GM12801 (cell line): ENCODE measurements at regions not wholly inside any gene's neighbourhood (a gene's known extent, or its start where the extent isn't known, plus 50 kb on each side); places are given as distances from the start of the nearest gene placed in this dataset.

Source experiments
- TF ChIP-seq, protein P1 (sequence below): IDR thresholded peaks from one replicate; pipeline ENCODE4 v1.5.1; 2011; ENCODE audit warnings: control low read depth; ENCODE audit not compliant: insufficient read length; ENCODE audit errors: extremely low read depth

DNA sequence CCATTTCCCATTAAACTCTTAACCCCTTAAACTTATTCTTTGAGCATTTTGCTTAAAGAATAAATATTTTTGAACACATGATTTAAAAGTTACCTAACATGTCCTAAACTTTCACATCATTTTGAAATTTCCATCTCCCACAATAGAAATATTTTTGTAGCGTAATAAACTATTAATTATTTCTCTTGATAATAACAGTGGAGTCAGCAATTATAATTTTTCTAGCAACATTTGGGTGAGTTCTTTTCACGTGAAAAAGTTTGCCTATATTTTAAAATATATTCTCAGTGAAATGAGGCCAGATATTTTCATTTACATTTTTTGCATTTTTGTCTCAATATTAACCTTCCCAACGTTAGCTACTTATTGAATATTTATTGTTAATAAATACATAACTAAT, 320.4 kb upstream of the CRIM1 start:
- TF ChIP-seq, protein P1, sequence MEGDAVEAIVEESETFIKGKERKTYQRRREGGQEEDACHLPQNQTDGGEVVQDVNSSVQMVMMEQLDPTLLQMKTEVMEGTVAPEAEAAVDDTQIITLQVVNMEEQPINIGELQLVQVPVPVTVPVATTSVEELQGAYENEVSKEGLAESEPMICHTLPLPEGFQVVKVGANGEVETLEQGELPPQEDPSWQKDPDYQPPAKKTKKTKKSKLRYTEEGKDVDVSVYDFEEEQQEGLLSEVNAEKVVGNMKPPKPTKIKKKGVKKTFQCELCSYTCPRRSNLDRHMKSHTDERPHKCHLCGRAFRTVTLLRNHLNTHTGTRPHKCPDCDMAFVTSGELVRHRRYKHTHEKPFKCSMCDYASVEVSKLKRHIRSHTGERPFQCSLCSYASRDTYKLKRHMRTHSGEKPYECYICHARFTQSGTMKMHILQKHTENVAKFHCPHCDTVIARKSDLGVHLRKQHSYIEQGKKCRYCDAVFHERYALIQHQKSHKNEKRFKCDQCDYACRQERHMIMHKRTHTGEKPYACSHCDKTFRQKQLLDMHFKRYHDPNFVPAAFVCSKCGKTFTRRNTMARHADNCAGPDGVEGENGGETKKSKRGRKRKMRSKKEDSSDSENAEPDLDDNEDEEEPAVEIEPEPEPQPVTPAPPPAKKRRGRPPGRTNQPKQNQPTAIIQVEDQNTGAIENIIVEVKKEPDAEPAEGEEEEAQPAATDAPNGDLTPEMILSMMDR, result no peak

DNA sequence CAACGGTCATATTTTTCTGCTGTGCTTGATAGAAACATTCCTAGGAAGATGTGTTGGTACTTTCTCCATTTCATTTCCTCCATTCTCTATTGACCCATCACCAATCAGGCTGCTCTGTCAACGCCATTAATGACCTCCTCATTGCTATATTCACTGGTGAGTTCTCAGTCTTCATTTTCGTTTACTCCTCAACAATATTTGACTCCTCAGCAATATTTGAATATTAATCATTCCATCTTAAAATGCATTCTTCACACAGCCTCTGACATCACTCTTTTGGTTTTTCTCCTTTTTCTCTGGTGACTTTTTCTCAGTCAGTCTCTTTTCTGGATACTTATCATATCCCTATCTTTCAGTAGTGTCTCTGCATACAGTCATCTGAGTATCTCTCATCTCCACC, 323.5 kb upstream of the CRIM1 start:
- TF ChIP-seq, protein P1, result no peak

DNA sequence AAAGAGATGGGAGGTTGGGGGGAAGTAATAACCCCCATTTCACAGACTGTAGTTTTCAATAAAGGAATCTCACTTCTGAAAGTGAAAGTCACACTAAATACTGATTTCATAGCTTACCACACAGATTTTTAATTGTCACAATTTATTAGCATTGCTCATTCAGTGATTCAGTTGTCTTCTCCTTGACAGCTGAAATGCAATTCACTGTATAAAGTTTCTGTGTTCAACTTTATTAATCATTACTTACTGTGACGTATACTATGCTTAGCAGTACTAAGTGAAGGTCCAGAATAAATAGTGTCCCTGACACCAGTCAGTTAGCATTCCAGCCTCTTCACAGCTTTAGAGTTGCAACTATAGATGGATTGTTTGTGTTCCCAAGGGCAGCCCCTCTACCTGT, 324.1 kb upstream of the CRIM1 start:
- TF ChIP-seq, protein P1, result no peak

DNA sequence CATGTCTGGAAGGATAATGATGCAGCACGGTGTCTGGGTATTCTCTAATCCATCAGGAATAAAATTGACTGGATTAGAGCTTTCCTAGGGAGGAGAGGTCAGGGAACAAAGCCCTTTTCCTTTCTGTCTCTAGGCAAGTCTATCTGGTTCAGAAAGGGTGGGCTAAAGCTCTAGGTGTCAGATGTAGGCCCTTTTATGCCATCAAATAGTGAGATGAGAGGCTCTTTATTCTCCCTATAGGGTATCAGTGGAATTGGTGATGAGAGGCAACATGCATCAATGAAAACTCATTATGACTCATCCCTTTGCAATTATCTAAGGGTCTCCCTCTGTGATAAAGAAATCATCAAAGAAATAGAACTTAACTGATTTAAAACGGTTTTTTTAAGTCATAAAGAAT, 328.0 kb upstream of the CRIM1 start:
- TF ChIP-seq, protein P1, result no peak

DNA sequence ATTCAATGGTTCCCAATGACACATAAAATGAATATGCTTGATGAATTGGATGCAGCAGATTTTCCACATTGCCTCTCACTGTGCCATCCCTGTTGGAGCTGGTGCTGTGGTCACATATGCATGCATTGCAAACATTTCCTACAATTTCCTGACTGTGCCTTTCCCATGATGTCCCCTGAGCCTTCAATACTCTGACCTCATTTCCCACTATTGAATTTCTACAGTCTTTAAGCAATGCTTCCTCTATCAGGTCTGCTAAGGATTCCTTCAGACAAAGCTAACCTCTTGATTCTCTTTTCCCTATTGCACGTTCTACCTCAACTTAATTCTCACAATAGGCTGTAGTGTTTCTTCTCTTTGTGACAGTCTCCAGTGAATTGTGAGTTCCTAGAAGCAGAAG, 342.5 kb upstream of the CRIM1 start:
- TF ChIP-seq, protein P1, result no peak

DNA sequence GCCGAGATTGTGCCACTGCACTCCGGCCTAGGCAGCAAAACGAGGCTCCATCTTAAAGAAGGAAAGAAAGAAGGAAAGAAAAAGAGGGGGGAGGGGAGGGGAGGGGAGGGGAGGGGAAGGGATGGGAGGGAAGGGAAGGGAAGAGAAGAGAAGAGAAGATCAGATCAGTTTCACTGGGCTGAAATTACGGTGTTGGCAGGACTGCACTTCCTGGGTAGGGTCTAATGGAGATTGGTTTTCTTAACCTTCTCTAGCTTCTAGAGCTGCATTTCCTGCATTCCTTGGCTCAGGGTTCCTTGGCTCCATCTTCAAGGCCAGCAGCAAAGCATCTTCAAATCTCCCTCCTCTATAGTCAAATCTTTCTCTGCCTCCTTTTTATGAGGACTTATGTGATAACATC, 349.1 kb upstream of the CRIM1 start:
- TF ChIP-seq, protein P1, result no peak

DNA sequence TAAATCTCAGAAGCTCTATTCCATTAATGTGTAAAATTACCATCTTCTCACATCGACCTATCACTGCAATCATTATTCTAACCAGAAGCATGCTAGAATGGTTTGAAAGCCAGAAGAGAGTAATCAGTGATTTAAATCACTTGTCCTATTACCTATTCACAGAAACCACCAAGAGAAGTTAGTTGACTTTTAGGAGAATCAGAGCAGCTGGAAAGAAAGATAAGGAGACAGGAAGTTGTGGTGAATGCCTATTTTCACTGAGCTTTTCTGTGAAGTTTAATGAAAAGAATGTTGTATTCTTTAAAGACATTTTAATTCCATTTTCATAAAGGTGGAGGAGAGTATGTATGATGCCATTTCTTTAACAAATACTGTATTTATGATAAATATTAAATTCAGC, 352.6 kb upstream of the CRIM1 start:
- TF ChIP-seq, protein P1, result no peak

DNA sequence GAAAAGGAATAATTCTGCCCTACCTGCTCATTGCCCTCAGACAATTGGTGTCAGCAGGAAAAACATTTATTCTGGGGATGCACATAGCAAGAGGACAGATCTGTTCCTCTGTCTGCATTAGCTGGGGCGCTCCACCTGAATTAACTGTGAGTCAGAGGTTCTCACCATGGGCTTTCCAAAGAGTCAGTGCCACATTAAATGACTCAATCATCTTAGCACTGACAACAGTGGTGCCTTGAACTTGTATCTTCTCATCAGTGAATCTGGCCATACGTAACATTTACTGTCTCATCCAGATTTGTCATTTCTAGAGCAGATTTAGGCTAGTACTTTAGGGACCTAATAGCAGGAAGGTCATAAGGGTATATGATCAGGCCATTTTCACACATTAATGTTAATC, 358.1 kb upstream of the CRIM1 start:
- TF ChIP-seq, protein P1, result no peak
